Adrenal gland (tissue), 9 donors: ENCODE measurements at regions not wholly inside any gene's neighbourhood (a gene's known extent, or its start where the extent isn't known, plus 50 kb on each side); places are given as distances from the start of the nearest gene placed in this dataset.

ENCODE experiments used
- DNase-seq, 7 donors: peaks; one replicate each; pipeline ENCODE4 v3.0.0-alpha.2; 2019 to 2020
- H3K27ac ChIP-seq, 5 donors: fragments of 200-600 bp; sonication (generic) in 4 of 5; 1 replicate in 3 of 5; 2 replicates in 2 of 5; pipeline versions ENCODE4 v1.5.1 to v1.8.0; 2016 to 2020; ENCODE audit warnings: mild to moderate bottlenecking in 1 of 5
- H3K27me3 ChIP-seq: fragments of 200-600 bp; 2 replicates; pipeline ENCODE4 v1.8.0; 2021
- H3K36me3 ChIP-seq, 2 donors: fragments of 200-600 bp; replicated peaks in 1 of 2; 1 replicate in 1 of 2; 2 replicates in 1 of 2; pipeline versions ENCODE4 v1.5.1 to v1.8.0; 2018 to 2022
- H3K4me1 ChIP-seq, 2 donors: fragments of 200-600 bp; replicated peaks in 1 of 2; 1 replicate in 1 of 2; 2 replicates in 1 of 2; pipeline versions ENCODE4 v1.5.1 to v1.8.0; 2018 to 2021
- H3K4me3 ChIP-seq, 4 donors: fragments of 200-600 bp; sonication (generic) in 3 of 4; one replicate each; pipeline ENCODE4 v1.5.1; 2016 to 2018
- H3K9me3 ChIP-seq, 3 donors: fragments of 200-600 bp; sonication (generic) in 1 of 3; replicated peaks in 1 of 3; 1 replicate in 2 of 3; 2 replicates in 1 of 3; pipeline versions ENCODE4 v1.5.1 to v1.8.0; 2016 to 2021
- POLR2A ChIP-seq, 2 donors: fragments of 450-650 bp; IDR thresholded peaks; one replicate each; pipeline ENCODE4 v1.6.1; 2017; ENCODE audit warnings: antibody characterized with exemption in 2 of 2, mild to moderate bottlenecking in 2 of 2, moderate library complexity in 1 of 2
- WGBS, 4 donors: extraction: QIAGEN DNeasy Blood & Tissue Kit in 2 of 4; methylation state at CpG; one replicate each; pipeline versions ENCODE4 v1.1.5 to v1.1.7; 2013 to 2017; 5-methylcytosine and 5-hydroxymethylcytosine counted together
- intact Hi-C, 2 donors: fragments of 100-400 bp; cut with DNase I; formaldehyde crosslinking; loops; one replicate each; pipeline versions ENCODE4 v1.14.1 to v1.15.0; 2022 to 2023
- TF ChIP-seq, protein P1 (sequence below), 6 experiments: fragments of 450-650 bp in 4 of 6; fragments of 200-600 bp in 2 of 6; sonication (generic) in 1 of 6; IDR thresholded peaks; 1 replicate in 5 of 6; 2 replicates in 1 of 6; pipeline versions ENCODE4 v1.5.1 to v1.8.0; 2016 to 2021; ENCODE audit warnings: antibody characterized with exemption in 6 of 6, mild to moderate bottlenecking in 2 of 6, moderate library complexity in 1 of 6
- donor health status: healthy with polysubstance abuse.
- donor health status: Bipolar disorder and iron deficiency.
- donor health status: DM: yes; HTN: yes; CAD: no.
- donor health status: DM: no; HTN: no; CAD: no.
- donor health status: DM: no; HTN: no; CAD: no.

DNA sequence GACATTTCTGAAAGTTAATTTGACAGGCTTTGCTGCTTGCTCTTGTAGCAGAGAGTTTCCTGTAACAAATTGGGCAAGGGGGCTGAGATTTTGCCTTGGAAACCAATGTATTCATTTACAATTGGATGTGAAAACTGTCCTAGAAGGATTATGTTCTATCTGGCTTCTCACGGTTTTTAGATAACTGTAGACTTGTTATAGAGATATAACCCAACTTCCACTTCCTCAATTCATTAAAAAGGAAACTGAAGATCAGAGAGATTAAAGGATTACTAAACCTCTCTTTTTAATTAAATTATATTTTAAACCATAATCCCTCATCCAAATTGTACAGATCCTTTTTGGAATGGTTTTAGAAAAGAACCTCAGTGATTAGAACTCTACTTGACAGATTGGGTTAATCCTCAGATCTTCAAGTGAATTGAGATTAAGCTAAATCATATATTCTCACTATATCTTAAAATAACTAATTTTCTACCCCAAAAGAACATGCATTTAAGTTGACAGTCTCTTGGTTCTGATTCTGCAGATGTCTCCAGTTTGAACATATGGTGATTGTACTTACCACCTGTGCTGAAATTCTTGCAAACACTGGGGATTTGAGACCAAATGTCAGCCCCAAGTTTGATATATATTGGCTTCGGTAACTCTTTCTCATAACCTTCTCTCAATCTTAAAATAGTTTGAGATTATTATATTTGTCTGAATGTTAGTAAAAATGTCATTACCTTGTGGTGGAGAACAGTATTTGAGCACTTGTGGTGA is 130.1 kb upstream of the C9orf72 start:
- no peaks in the 10 kb centered on the region for H3K9me3 ChIP-seq
- 61 to 70% (median 63%) methylated on average over 2 of the region's 2 CpGs for WGBS, 4 donors
- no peak overlapping the region for H3K4me3 ChIP-seq
- H3K27ac ChIP-seq, result no peak overlapping the region
- no peaks in the 10 kb centered on the region for H3K36me3 ChIP-seq
- no peaks in the 10 kb centered on the region for H3K4me1 ChIP-seq
- H3K27me3 ChIP-seq, result no peaks in the 10 kb centered on the region
- TF ChIP-seq, protein P1, sequence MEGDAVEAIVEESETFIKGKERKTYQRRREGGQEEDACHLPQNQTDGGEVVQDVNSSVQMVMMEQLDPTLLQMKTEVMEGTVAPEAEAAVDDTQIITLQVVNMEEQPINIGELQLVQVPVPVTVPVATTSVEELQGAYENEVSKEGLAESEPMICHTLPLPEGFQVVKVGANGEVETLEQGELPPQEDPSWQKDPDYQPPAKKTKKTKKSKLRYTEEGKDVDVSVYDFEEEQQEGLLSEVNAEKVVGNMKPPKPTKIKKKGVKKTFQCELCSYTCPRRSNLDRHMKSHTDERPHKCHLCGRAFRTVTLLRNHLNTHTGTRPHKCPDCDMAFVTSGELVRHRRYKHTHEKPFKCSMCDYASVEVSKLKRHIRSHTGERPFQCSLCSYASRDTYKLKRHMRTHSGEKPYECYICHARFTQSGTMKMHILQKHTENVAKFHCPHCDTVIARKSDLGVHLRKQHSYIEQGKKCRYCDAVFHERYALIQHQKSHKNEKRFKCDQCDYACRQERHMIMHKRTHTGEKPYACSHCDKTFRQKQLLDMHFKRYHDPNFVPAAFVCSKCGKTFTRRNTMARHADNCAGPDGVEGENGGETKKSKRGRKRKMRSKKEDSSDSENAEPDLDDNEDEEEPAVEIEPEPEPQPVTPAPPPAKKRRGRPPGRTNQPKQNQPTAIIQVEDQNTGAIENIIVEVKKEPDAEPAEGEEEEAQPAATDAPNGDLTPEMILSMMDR (IDR thresholded peaks at IDR 0.05), result no peak
- TF ChIP-seq POLR2A (IDR thresholded peaks at IDR 0.05), result no peak
- intact Hi-C loops, result no loop called here
- no peak for DNase-seq

DNA sequence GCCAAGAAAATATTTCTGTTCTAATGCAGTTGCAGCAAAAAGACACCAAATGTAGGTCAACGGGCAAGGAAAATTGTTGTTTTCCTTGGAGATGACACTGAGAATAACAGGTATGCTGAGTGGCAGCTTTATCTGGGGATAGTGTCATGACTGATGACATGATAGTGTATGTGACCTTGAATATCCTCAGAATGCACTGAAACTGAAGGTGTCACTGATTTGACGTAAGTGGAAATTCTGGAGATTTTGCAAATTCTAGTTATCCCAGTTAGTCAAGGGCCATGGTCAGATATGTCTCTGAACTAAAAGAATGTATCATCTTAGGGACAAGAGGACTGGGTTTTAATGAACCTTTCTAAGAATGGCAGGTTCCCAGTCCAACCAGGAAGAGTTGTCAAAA is 138.0 kb upstream of the C9orf72 start:
- Histone ChIP-seq H3K27me3 (no peaks in the 10 kb centered on the region), H3K9me3 (no peaks in the 10 kb centered on the region), H3K36me3 (no peaks in the 10 kb centered on the region), H3K4me3 (no peak overlapping the region), H3K4me1 (no peaks in the 10 kb centered on the region), H3K27ac (no peak overlapping the region)
- DNase-seq, result no peak
- TF ChIP-seq, protein P1 (IDR thresholded peaks at IDR 0.05), result no peak
- TF ChIP-seq POLR2A (IDR thresholded peaks at IDR 0.05), result no peak
- WGBS, 4 donors, result 37 to 81% (median 47%) methylated on average over 2 of the region's 2 CpGs
- intact Hi-C loops, result no loop called here

DNA sequence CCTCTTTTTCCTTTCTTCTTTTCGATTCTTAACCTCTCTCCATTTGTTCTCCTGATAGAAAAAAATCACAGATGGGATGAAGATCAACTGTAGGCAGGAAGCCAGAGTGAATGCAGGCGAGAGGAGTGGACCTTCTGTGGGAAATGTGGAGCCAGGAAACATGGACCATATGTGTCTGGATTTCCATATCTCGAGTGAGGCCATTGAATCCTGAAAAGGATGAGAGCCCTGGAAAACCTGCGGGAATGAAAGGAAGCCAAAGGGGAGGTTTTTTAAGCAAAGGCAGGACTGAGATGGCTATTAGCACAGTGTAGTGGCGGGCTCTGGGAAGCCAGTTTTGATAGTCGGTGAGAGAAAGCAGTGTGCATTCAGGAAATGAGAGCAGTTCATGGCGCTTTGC is 139.5 kb upstream of the C9orf72 start:
- no peak overlapping the region for H3K27ac ChIP-seq
- WGBS, 4 donors, result 77 to 82% (median 80%) methylated on average over 7 of the region's 7 CpGs
- TF ChIP-seq POLR2A (IDR thresholded peaks at IDR 0.05), result no peak
- TF ChIP-seq, protein P1 (IDR thresholded peaks at IDR 0.05), result no peak
- H3K4me3 ChIP-seq, result no peak overlapping the region
- no peaks in the 10 kb centered on the region for H3K36me3 ChIP-seq
- intact Hi-C loops, result no loop called here
- H3K9me3 ChIP-seq, result no peaks in the 10 kb centered on the region
- H3K4me1 ChIP-seq, result no peaks in the 10 kb centered on the region
- DNase-seq, result no peak
- no peaks in the 10 kb centered on the region for H3K27me3 ChIP-seq

DNA sequence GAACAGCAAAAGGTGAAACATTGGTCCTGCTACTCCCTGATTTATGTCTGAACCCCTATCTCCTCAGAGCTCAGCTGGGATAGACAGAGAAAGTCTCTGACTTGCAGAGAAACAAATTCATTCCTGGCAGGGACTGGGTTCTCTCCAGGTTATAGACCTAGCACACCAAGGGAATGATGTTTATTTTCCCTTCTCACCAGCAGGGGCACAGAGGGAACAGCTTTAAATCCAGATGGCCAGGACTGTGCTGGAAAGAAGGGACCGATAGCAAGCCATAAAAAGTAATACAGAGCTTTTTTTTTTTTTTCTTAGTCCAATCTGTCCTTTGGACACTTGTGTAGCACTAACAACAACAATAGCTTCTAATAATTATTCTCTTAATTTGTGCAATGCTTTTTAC is 141.1 kb upstream of the C9orf72 start:
- no peak overlapping the region for H3K4me3 ChIP-seq
- DNase-seq, result no peak
- intact Hi-C loops, result no loop called here
- no peaks in the 10 kb centered on the region for H3K36me3 ChIP-seq
- H3K9me3 ChIP-seq, result no peaks in the 10 kb centered on the region
- TF ChIP-seq POLR2A (IDR thresholded peaks at IDR 0.05), result no peak
- TF ChIP-seq, protein P1 (IDR thresholded peaks at IDR 0.05), result no peak
- H3K4me1 ChIP-seq, result no peaks in the 10 kb centered on the region
- 40 to 68% (median 55%) methylated on average over 1 of the region's 1 CpG for WGBS, 4 donors
- H3K27ac ChIP-seq, result no peak overlapping the region
- no peaks in the 10 kb centered on the region for H3K27me3 ChIP-seq
